ENCODE measurements at regions not wholly inside any gene's neighbourhood (a gene's known extent, or its start where the extent isn't known, plus 50 kb on each side); places are given as distances from the start of the nearest gene placed in this dataset.

GRCh38 chrY:15689994-15690393, 1165.7 kb downstream of the NLGN4Y start:
- CTCF ChIA-PET, result no interaction called here
- no peak for TF ChIP-seq CTCF (IDR thresholded peaks at IDR 0.05)
- H3K4me3 Mint-ChIP-seq, result no peak overlapping the region
- DNase-seq (no peak), ATAC-seq (no peak)
- H3K9me3 Mint-ChIP-seq, result peaks cover 4% of the 10 kb centered on the region
- no peaks in the 10 kb centered on the region for H3K27me3 Mint-ChIP-seq
- no peak overlapping the region for H3K27ac Mint-ChIP-seq
- no peaks in the 10 kb centered on the region for H3K4me1 Mint-ChIP-seq (ENCODE audit: low read depth)
- no peaks in the 10 kb centered on the region for H3K36me3 Mint-ChIP-seq (ENCODE audit: low read depth)
- intact Hi-C loops (cut with micrococcal nuclease), result no loop called here
- POLR2A ChIA-PET, result no interaction called here

- ChIA-PET POLR2A (no interaction called here), CTCF (no interaction called here)
- ATAC-seq, result no peak
- H3K27me3 Mint-ChIP-seq, result no peaks in the 10 kb centered on the region
- no peak for DNase-seq
- no peak for TF ChIP-seq CTCF (IDR thresholded peaks at IDR 0.05)
- H3K27ac Mint-ChIP-seq, result no peak overlapping the region
- no peaks in the 10 kb centered on the region for H3K9me3 Mint-ChIP-seq
- no peaks in the 10 kb centered on the region for H3K4me1 Mint-ChIP-seq (ENCODE audit: low read depth)
- H3K36me3 Mint-ChIP-seq (ENCODE audit: low read depth), result no peaks in the 10 kb centered on the region
- no peak overlapping the region for H3K4me3 Mint-ChIP-seq
- intact Hi-C loops (cut with micrococcal nuclease), result no loop called here
Observed at GRCh38 chrY:15702131-15702530, 1177.8 kb downstream of the NLGN4Y start.

GRCh38 chrY:15704906-15705305, 1180.6 kb downstream of the NLGN4Y start:
- Mint-ChIP-seq H3K9me3 (no peaks in the 10 kb centered on the region), H3K27ac (no peak overlapping the region), H3K27me3 (no peaks in the 10 kb centered on the region), H3K4me3 (no peak overlapping the region), H3K36me3 (ENCODE audit: low read depth) (no peaks in the 10 kb centered on the region), H3K4me1 (ENCODE audit: low read depth) (no peaks in the 10 kb centered on the region)
- DNase-seq (no peak), ATAC-seq (no peak)
- CTCF ChIA-PET, result no interaction called here
- POLR2A ChIA-PET, result no interaction called here
- intact Hi-C loops (cut with micrococcal nuclease), result no loop called here
- TF ChIP-seq CTCF (IDR thresholded peaks at IDR 0.05), result no peak

- DNase-seq, result no peak
- ChIA-PET CTCF (no interaction called here), POLR2A (no interaction called here)
- Mint-ChIP-seq H3K4me1 (ENCODE audit: low read depth) (no peaks in the 10 kb centered on the region), H3K4me3 (no peak overlapping the region), H3K27ac (no peak overlapping the region), H3K9me3 (peaks cover 4% of the 10 kb centered on the region), H3K36me3 (ENCODE audit: low read depth) (no peaks in the 10 kb centered on the region), H3K27me3 (no peaks in the 10 kb centered on the region)
- no peak for ATAC-seq
- intact Hi-C loops (cut with micrococcal nuclease), result no loop called here
- no peak for TF ChIP-seq CTCF (IDR thresholded peaks at IDR 0.05)
Observed at GRCh38 chrY:15749533-15750433, 1225.5 kb downstream of the NLGN4Y start.

- intact Hi-C loops (cut with micrococcal nuclease), result no loop called here
- CTCF ChIA-PET, result no interaction called here
- ATAC-seq, result no peak
- H3K36me3 Mint-ChIP-seq (ENCODE audit: low read depth), result no peaks in the 10 kb centered on the region
- no peak for DNase-seq
- H3K27me3 Mint-ChIP-seq, result no peaks in the 10 kb centered on the region
- H3K9me3 Mint-ChIP-seq, result peaks cover 4% of the 10 kb centered on the region
- no peak for TF ChIP-seq CTCF (IDR thresholded peaks at IDR 0.05)
- no peak overlapping the region for H3K4me3 Mint-ChIP-seq
- H3K4me1 Mint-ChIP-seq (ENCODE audit: low read depth), result no peaks in the 10 kb centered on the region
- POLR2A ChIA-PET, result no interaction called here
- H3K27ac Mint-ChIP-seq, result no peak overlapping the region
Observed at GRCh38 chrY:15751001-15751400, 1226.7 kb downstream of the NLGN4Y start.

Data from activated CD8-positive, alpha-beta T cell treated with anti-CD3 and anti-CD28 coated beads for 36 hours (primary cell).